Nephron (organoid): ENCODE measurements at regions not wholly inside any gene's neighbourhood (a gene's known extent, or its start where the extent isn't known, plus 50 kb on each side); places are given as distances from the start of the nearest gene placed in this dataset.

ENCODE experiments used
- H3K27ac Mint-ChIP-seq, 3 experiments: 2 replicates each; pipeline ENCODE4 v1.8.0; 2020; ENCODE audit warnings: mixed read lengths in 3 of 3, mild to moderate bottlenecking in 2 of 3, moderate library complexity in 1 of 3
- H3K27me3 Mint-ChIP-seq: 2 replicates; pipeline ENCODE4 v1.8.0; 2021; ENCODE audit warnings: low read depth, mild to moderate bottlenecking, moderate library complexity, mixed read lengths
- H3K36me3 Mint-ChIP-seq: 2 replicates; pipeline ENCODE4 v1.8.0; 2020; ENCODE audit warnings: low read depth, mixed read lengths
- H3K4me1 Mint-ChIP-seq: 2 replicates; pipeline ENCODE4 v1.8.0; 2020; ENCODE audit warnings: mixed read lengths
- H3K4me3 Mint-ChIP-seq, 3 experiments: 2 replicates each; pipeline ENCODE4 v1.8.0; 2020; ENCODE audit warnings: mild to moderate bottlenecking in 3 of 3, mixed read lengths in 3 of 3, moderate library complexity in 2 of 3
- H3K9me3 Mint-ChIP-seq: 2 replicates; pipeline ENCODE4 v1.8.0; 2020; ENCODE audit warnings: mixed read lengths
- TF ChIP-seq, protein P1 (sequence below), 3 experiments: fragments of 200-600 bp; sonication (generic); IDR thresholded peaks; one replicate each; pipeline ENCODE4 v1.5.0; 2021; ENCODE audit warnings: antibody characterized with exemption in 3 of 3; ENCODE audit not compliant: unreplicated experiment in 3 of 3

DNA sequence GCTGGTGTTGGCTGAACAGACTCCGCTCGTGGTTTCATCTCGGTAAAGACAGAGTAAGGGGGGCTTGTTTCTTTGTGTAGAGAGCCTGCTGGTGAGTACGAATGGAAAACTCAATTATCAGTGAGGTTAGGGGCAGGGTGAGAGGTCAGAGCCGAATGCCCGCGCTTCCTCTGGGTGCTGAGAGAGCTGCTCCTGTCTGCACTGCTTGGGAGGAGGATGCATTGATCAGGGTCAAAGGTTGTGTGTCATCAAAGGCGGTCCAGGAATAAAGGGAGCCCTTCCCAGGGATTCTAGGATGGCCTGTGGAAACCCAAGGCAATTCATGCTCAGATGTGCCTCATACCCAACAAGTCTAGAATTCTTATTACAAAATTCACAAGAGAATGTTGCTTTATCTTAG, 143.9 kb downstream of the MYCN start:
- TF ChIP-seq, protein P1, sequence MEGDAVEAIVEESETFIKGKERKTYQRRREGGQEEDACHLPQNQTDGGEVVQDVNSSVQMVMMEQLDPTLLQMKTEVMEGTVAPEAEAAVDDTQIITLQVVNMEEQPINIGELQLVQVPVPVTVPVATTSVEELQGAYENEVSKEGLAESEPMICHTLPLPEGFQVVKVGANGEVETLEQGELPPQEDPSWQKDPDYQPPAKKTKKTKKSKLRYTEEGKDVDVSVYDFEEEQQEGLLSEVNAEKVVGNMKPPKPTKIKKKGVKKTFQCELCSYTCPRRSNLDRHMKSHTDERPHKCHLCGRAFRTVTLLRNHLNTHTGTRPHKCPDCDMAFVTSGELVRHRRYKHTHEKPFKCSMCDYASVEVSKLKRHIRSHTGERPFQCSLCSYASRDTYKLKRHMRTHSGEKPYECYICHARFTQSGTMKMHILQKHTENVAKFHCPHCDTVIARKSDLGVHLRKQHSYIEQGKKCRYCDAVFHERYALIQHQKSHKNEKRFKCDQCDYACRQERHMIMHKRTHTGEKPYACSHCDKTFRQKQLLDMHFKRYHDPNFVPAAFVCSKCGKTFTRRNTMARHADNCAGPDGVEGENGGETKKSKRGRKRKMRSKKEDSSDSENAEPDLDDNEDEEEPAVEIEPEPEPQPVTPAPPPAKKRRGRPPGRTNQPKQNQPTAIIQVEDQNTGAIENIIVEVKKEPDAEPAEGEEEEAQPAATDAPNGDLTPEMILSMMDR (IDR thresholded peaks at IDR 0.05; ENCODE audit: unreplicated experiment in 3 of 3), result no peak
- H3K9me3 Mint-ChIP-seq, result no peaks in the 10 kb centered on the region
- peaks cover 19% of the 10 kb centered on the region for H3K27me3 Mint-ChIP-seq
- no peaks in the 10 kb centered on the region for H3K36me3 Mint-ChIP-seq
- H3K4me3 Mint-ChIP-seq, result no peak overlapping the region
- H3K27ac Mint-ChIP-seq, result no peak overlapping the region
- no peaks in the 10 kb centered on the region for H3K4me1 Mint-ChIP-seq

GRCh38 chr2:16082276-16082675, 141.9 kb downstream of the MYCN start:
- H3K4me3 Mint-ChIP-seq, result no peak overlapping the region
- H3K9me3 Mint-ChIP-seq, result no peaks in the 10 kb centered on the region
- H3K36me3 Mint-ChIP-seq, result no peaks in the 10 kb centered on the region
- H3K27me3 Mint-ChIP-seq, result peaks cover 22% of the 10 kb centered on the region
- no peaks in the 10 kb centered on the region for H3K4me1 Mint-ChIP-seq
- TF ChIP-seq, protein P1 (IDR thresholded peaks at IDR 0.05; ENCODE audit: unreplicated experiment in 3 of 3), result no peak
- H3K27ac Mint-ChIP-seq, result no peak overlapping the region

DNA sequence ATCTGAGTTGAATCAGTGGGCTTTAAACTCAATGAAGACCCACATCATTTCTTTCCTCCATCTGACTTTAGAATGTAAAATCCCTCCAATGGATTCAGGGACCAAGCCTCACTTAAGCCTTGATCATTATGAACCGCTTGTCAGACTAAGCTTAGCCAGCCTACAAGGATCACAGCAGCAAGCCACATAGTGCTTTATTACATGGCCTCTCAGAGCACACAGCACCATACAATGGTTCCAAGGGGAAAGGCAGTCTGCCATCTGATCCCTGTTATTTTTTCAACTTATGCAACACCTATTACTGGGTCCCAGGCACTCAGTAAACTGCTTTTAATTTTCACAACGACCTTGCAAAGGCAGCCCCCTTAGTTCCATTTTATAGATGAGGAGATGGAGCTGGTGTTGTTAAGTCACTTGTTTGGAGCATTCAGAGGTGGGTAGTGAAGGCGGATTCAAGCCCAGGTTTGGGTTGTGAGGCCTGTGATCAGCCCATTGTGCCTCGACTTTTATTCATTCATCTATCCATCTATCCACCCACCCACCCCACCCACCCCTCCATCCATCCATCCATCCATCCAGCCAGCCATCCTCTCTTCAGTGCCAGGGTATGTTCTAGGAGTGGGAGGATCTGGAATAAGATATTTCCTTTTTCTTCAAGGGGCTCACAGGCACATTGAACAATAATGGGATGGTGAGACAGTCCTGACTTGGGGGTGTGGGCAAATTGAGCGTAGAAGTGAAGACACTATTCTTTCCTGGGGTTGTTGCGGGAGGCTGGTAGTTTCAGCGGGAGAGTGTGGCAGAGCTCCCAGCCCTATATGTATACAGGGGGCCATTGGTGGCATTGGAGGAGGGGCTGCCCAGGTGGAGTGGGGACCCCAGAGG, 141.2 kb downstream of the MYCN start:
- Mint-ChIP-seq H3K9me3 (no peaks in the 10 kb centered on the region), H3K4me1 (no peaks in the 10 kb centered on the region), H3K27ac (no peak overlapping the region), H3K4me3 (no peak overlapping the region), H3K36me3 (no peaks in the 10 kb centered on the region), H3K27me3 (peaks cover 18% of the 10 kb centered on the region)
- TF ChIP-seq, protein P1 (IDR thresholded peaks at IDR 0.05; ENCODE audit: unreplicated experiment in 3 of 3), result no peak

DNA sequence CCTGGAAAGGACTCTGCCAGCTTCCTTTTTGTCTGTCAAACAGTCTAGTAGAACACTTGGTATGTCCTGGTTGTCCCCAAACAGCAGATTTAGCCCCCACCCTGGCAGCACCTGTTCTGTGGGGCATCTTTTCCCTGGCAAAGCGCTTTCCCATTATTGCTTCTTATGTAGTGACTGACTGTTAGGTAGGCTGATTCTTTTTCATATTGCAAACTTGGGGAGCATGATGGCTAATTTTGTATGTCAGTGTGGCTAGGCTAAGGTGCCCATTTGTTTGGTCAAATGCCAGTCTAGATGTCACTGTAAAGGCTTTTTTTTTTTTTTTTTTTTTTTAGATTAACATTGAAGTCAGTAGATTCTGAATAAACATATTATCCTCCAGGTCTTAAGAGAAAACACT, 140.2 kb downstream of the MYCN start:
- Mint-ChIP-seq H3K4me3 (no peak overlapping the region), H3K4me1 (no peaks in the 10 kb centered on the region), H3K36me3 (no peaks in the 10 kb centered on the region), H3K9me3 (no peaks in the 10 kb centered on the region), H3K27me3 (peaks cover 16% of the 10 kb centered on the region), H3K27ac (no peak overlapping the region)
- TF ChIP-seq, protein P1 (IDR thresholded peaks at IDR 0.05; ENCODE audit: unreplicated experiment in 3 of 3), result no peak

- H3K9me3 Mint-ChIP-seq, result no peaks in the 10 kb centered on the region
- no peaks in the 10 kb centered on the region for H3K36me3 Mint-ChIP-seq
- no peak overlapping the region for H3K27ac Mint-ChIP-seq
- H3K4me3 Mint-ChIP-seq, result no peak overlapping the region
- peaks cover 16% of the 10 kb centered on the region for H3K27me3 Mint-ChIP-seq
- no peaks in the 10 kb centered on the region for H3K4me1 Mint-ChIP-seq
- TF ChIP-seq, protein P1 (IDR thresholded peaks at IDR 0.05; ENCODE audit: unreplicated experiment in 3 of 3), result no peak
Observed at GRCh38 chr2:16080071-16080470, 139.7 kb downstream of the MYCN start.

- Mint-ChIP-seq H3K27ac (no peak overlapping the region), H3K4me3 (no peak overlapping the region), H3K36me3 (no peaks in the 10 kb centered on the region), H3K4me1 (no peaks in the 10 kb centered on the region), H3K27me3 (peaks cover 16% of the 10 kb centered on the region), H3K9me3 (no peaks in the 10 kb centered on the region)
- TF ChIP-seq, protein P1 (IDR thresholded peaks at IDR 0.05; ENCODE audit: unreplicated experiment in 3 of 3), result no peak
Observed at GRCh38 chr2:16079637-16080036, 139.3 kb downstream of the MYCN start.
